Loucy (cell line): ENCODE measurements at regions not wholly inside any gene's neighbourhood (a gene's known extent, or its start where the extent isn't known, plus 50 kb on each side); places are given as distances from the start of the nearest gene placed in this dataset.

Experiments used
- EZH2phosphoT487 ChIP-seq: fragments of 200-600 bp; IDR thresholded peaks from 2 replicates; pipeline ENCODE4 v1.6.1; 2018; ENCODE audit warnings: antibody characterized with exemption, mild to moderate bottlenecking, moderate library complexity, borderline replicate concordance
- TF ChIP-seq, protein P1 (sequence below): fragments of 200-600 bp; sonication (generic); conservative IDR thresholded peaks from 2 replicates; pipeline ENCODE4 v1.5.1; 2014; ENCODE audit warnings: mild to moderate bottlenecking, antibody characterized with exemption, low read length

DNA sequence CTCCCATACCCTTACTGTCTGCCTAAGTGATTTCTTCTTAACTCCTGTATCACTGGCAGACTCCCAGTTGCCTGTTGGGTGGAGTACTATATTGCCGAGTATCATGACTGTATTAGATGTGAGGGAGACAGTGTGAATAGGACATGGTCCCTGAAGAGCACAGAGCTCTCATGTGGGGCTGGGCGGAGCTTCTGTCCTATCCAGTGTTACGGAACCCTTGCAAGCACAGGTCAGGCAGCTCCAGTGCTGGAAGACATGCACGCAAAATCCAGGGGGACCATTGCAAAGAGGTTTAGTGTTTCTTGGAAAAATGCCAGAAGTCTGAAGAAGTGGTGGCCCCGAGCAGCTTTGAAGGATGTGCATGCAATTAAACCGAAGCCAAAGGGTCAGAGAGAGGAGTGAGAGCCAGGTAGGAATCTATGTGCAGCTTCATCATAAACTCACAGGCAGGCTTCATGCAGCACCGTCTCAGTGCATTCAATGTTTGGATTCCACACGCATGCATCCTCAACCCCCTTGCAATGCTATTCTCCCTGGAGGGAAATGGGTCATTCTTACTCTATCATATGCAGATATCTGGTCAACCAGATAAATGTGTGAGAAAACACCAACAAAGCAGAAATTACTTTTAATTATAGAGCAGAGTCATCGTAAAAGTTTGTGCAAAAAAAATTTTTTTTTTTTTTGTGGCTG, 49.7 kb upstream of the DHRSX start:
- TF ChIP-seq, protein P1, sequence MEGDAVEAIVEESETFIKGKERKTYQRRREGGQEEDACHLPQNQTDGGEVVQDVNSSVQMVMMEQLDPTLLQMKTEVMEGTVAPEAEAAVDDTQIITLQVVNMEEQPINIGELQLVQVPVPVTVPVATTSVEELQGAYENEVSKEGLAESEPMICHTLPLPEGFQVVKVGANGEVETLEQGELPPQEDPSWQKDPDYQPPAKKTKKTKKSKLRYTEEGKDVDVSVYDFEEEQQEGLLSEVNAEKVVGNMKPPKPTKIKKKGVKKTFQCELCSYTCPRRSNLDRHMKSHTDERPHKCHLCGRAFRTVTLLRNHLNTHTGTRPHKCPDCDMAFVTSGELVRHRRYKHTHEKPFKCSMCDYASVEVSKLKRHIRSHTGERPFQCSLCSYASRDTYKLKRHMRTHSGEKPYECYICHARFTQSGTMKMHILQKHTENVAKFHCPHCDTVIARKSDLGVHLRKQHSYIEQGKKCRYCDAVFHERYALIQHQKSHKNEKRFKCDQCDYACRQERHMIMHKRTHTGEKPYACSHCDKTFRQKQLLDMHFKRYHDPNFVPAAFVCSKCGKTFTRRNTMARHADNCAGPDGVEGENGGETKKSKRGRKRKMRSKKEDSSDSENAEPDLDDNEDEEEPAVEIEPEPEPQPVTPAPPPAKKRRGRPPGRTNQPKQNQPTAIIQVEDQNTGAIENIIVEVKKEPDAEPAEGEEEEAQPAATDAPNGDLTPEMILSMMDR: no peak
- TF ChIP-seq EZH2phosphoT487: no peak
